IPS-NIHi7 (cell line): ENCODE measurements at regions not wholly inside any gene's neighbourhood (a gene's known extent, or its start where the extent isn't known, plus 50 kb on each side); places are given as distances from the start of the nearest gene placed in this dataset.
"Not testable (repeated sequence)": the region's sequence is repeated elsewhere in the genome, so short reads cannot be mapped to it uniquely, and the experiment has no call there.

Experiments used
- DNase-seq: peaks from one replicate; pipeline ENCODE4 v3.0.0; 2012; ENCODE audit warnings: mixed read lengths; ENCODE audit errors: extremely low spot score

- DNase-seq = no peak
Observed at GRCh38 chr3:164927728-164928127, 150.6 kb downstream of the SI start.

DNA sequence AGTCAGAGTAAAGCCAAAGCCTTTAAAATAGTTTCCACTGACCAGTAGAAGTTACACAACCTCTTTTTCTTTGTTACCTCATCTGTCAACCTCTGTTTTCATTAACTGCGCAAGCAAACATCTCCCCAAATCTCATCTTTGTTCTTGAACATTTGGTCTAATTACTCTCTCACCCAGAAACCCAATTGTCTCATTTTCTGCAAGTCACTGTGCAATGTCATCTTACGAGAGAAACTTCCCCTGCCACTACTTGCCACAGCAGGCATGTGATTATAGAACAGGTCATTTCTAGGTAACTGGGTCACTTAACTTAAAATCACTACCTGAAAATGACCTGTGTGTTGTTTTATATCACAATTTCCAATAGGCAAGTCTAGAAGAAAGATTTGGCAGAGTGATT lies 159.4 kb downstream of the SI start:
- no peak for DNase-seq

DNA sequence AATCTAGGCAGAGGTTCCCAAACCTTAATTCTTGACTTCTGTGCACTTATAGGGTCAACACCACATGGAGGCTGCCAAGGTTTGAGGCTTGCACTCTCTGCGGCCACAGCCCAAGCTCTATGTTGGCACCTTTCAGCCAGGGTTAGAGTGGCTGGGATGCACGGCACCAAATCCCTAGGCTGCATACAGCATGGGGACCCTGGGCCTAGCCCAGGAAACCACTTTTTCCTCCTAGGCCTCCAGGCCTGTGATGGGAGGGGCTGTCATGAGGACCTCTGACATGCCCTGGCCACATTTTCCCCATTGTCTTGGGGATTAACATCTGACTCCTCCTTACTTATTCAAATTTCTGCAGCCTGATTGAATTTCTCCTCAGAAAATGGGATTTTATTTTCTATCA lies 165.4 kb downstream of the SI start:
- no peak for DNase-seq

DNA sequence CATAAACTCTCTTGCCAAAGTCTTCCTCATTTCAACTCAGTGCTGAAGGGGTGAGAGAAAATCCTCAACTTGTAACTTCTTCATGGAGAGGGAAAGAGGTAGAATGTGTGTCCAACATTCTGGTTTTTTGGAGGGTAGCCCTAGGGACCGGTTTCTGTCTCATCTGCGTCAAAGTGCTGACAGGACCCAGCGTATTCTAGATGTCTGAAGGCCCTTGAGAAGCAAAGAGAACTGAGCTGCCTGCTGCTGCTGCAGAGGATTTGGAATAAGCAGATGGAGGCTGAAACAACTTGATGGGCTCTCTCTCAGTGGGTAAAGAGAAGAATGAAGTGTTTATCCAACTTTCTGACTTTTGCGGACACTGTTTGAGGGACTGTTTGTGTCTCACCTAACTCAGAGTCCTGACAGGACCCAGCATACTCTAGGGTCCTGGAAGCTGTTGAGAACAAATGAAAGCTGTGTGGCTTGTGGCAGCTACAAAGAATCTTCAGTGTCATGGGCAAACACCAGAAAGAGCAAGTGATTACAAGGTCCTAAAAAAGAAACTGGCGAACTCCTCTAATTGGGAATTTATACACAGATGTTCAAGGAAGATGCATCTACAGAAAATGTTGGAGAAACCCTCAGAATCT lies 174.4 kb downstream of the SI start:
- no peak for DNase-seq

- no peak for DNase-seq
Observed at GRCh38 chr3:164897342-164897741, 181.0 kb downstream of the SI start.

GRCh38 chr3:164890061-164890460 lies 188.2 kb downstream of the SI start:
- DNase-seq = no peak

- DNase-seq = no peak
Observed at GRCh38 chr3:164883171-164883570, 195.1 kb downstream of the SI start.

GRCh38 chr3:164879201-164879600 lies 199.1 kb downstream of the SI start:
- DNase-seq = no peak

DNA sequence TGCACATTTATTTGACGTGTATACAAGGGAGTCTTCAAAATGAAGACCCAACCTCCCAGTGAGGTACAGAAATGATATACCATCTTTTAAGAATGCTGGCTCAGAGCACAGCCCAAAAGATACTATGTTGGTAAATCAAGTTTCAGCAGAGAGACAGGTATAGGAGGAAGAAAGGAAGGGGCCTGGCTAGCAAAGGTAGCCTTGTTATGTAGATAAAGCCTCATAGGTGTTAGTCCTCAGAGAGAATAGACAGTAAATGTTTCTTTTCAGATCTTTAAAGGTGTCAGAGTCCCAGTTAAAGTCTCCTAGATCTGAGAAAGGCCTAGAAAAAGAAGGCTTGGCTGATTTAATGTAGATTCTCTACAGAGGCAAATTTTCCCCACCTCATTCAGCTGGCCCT lies 213.8 kb downstream of the SI start:
- DNase-seq = no peak

DNA sequence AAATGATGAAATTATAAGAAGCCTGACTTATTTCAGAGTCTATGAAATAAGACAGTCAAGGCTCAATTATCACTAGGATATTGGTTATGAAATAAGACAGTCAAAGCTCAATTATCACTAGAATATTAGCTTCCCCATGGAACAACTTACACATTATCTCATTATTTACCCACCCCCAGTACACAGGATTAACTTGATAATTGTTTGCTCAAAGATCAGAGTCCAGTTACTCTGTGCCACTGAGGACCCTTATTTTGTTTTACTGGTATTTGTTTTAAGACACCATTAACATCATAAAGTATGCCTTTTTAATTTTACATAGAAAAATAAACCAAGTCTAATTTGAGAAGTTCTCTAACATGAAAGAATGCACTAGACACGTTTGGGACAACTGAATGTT lies 225.4 kb downstream of the SI start:
- DNase-seq = no peak

- DNase-seq = no peak
Observed at GRCh38 chr3:164851905-164852304, 226.4 kb downstream of the SI start.

DNA sequence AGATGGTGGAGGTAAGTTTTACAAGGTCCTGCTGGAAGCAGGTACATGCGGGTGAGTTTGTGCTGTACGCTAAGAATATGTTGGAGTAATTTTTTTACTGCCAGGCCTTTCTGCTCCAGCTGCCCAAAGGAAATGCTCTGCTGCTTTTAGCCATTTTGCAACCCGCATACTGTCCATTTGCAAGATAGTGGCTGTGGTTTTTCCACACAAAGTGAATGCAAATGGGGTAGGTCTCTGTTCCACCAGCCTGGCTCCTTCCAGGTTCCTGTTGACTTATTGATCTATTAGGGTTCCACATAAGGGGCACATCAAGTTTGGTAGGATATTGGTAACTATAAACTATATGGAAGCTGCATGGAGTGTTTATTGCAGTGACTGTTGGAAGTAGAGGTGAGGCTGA lies 227.1 kb downstream of the SI start:
- DNase-seq = no peak

DNA sequence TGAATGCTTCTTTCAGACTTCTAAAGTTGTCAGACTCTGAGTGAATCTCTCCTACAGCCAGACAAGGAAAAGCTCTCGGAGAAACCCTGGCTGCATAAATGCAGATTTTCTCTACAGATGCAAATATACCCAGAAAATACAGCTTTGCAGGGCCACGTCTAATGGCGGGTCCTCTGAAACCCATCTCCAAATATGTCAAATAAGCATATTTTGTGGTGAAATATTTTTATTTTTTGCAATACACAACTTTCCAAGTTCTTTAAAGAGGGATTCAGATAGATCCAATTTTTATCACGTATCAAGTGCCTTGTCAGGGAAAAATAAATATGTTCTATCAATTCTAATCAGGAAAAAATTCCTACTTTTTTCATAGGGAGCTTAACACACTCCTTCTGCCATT lies 229.4 kb downstream of the SI start:
- no peak for DNase-seq

DNA sequence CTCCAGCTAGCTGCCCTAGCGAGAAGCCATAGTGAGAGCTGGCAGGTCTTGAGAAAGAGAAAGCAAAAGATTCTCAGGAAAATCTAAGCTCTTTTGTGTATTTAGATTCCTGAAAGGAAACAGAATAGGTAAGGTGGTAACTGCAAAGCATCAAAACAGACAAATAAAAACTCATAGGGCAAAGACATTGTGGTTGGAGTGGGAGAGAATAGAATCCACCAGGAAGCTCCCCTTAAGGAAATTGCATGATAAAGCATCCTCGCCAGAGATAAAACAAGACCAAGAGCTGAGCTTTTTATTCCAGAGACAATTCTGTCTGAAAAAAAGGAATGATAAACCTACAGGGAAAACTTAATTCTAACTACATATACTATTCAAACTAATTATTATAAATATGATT lies 232.6 kb downstream of the SI start:
- DNase-seq = no peak

GRCh38 chr3:164832216-164832615 lies 246.1 kb downstream of the SI start:
- DNase-seq = no peak

DNA sequence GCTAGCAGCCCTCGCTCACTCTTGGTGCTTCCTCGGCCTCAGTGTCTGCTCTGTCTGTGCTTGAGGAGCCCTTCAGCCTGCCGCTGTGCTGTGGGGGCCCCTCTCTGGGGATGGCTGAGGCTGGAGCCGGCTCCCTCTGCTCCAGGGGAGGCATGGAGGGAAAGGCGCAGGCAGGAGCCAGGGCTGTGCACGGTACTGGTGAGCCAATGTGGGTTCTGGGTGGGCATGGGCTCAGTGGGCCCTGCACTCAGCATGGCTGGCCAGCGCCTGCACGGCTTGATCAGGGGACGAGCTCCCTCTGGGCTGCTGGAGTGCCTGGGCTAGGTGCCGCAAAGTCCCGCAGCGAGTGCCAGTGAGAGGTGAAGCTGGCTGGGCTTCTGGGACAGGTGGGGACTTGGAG lies 260.0 kb downstream of the SI start:
- DNase-seq = no peak

DNA sequence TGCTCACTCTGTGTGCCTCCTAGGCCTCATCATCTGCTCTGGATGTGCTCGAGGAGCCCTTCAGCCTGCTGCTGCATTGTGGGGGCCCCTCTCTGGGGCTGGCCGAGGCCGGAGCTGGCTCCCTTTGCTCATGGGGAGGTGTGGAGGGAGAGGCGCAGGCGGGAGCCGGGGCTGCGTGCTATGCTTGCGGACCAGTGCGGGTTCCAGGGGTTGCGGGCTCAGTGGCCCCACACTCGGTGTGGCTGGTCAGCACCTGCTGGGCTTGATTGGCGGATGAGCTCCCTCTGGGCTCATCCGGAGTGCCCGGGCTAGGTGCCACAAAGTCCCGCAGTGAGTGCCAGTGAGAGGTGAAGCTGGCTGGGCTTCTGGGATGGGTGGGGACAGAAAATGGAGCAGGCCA lies 264.2 kb downstream of the SI start:
- DNase-seq = no peak

DNA sequence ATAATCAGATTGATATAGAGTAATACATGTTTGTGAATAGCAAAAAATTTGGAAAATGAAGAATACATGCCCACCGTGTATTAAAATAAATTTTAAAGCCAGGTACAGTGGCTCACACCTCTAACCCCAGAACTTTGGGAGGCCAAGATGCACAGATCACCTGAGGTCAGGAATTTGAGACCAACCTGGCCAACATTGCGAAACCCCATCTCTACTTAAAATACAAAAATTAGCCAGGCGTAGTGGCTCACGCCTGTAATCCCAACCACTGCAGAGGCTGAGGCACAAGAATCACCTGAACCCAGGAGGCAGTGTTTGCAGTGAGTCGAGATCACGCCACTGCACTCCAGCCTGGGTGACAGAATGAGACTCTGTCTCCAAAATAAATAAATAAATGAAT lies 266.3 kb downstream of the SI start:
- DNase-seq = no peak

DNA sequence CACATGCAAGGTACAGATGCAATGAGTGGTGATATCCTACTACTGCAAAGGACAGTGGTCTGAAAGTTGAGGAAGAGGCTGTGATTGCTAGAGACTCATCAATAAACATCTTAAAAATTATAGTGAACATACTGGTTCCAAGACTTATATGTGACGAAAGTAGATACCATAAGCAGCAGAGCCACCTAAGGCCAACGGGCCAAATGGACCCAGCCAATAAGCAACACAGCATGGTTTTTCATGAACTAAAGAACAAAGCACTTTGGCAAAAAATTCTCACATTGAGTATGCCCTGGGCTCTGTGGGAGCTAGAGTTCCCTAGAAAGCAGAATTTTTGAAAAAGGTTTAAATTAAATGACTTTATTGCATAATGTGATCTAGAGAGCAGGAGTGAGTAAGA lies 272.1 kb downstream of the SI start:
- no peak for DNase-seq

DNA sequence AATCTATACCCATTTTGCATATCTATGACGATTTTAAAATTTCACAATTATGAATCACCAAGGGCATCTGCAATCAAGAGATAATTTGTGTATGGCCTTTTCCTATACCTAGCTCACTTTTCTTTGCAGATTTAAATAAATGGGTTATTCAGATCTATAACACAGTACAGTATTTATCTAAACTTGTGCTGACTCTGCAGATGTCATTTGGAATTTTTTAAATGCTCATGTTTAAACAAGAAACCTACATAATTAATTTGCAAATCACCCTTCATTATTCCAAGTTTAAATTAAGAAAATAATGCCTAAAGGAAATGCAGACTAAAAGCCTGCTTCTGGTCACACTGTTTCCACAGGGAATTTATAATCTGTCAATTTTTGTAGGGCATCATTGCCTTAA lies 284.2 kb downstream of the SI start:
- DNase-seq = no peak

DNA sequence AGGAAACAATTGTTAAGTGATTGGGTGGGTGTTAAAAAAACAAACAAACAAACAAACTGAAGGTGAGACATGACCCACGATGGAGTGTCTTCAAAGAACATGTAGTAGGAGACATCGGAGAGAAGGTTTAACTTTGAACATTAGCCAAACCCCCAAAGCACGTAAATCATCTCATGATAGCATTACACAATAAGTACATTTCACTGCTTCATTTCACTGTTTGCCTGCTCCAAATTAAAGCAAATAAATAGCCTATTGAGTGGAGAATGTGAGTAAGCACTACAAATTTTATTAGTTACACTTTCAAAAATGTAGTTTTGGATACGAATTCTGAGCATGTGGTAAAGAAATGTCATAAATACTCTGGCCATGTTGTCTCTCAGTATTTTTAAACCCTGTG lies 287.0 kb downstream of the SI start:
- DNase-seq = no peak

DNA sequence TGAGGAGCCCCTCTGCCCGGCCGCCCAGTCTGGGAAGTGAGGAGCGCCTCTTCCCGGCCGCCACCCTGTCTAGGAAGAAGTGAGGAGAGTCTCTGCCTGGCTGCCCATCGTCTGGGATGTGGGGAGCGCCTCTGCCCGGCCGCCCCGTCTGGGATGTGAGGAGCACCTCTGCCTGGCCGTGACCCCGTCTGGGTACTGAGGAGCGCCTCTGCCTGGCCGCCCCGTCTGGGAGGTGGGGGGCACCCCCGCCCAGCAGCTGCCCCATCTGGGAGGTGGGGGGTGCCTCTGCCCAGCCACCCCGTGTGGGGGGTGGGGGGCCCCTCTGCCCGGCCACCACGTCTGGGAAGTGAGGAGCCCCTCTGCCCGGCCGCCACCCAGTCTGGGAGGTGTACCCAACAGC lies 293.9 kb downstream of the SI start:
- DNase-seq = not testable (repeated sequence)

DNA sequence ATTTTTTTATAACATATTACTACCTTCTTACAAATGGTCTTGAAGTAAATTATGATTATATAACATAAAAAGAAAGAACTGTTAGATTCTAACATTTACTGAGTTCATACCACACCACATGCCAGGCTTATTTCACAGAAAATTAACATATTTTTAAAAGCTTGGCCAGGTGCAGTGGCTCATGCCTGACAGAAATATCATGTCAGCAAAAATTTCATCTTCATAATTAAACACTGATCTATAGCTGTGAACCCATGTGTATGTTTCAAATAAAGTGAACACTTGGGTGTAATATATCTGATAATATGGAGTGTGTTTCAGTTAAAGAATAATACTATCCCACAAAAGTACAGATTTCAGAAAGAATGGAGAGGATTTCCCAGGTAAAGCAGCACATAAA lies 296.5 kb downstream of the SI start:
- DNase-seq = no peak

DNA sequence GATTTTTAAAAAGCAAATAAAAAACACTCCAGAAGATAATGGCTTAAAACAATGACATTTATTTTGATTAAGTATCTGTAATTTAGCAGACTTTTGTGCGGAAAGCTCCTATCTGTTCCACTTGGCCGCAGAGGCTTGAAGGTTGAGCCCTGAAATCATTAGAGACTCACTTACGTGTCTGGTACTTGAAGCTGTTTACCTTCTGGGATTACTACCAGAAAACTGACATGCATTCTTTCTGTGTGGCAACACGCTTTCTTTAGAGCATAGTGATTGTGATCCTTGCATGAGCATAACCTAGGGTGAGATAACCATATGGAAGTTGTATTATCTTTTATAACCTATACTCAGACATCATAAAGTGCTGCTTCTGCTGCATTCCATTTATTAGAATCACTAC lies 298.5 kb downstream of the SI start:
- no peak for DNase-seq

DNA sequence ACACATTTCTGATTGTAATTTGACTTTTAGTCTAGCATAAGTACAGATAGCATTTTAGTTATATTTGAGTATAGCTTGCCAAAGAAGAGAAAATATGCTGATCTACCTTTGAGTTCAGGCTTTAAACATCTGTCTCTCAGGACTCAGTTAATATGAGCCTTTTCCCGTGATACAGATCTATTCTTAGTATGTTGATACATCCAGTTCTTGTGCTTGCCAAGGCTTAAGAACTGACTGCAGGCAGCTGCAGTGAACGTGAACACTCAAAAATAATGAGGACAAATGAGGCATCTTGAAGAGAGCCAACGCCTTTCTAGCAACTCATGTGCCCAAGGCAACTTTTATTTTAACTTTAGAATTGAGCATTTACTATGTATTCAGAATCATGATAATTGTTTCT lies 325.5 kb downstream of the SI start:
- DNase-seq = no peak
